ENCODE measurements at regions not wholly inside any gene's neighbourhood (a gene's known extent, or its start where the extent isn't known, plus 50 kb on each side); places are given as distances from the start of the nearest gene placed in this dataset.

- TF ChIP-seq, protein P1, sequence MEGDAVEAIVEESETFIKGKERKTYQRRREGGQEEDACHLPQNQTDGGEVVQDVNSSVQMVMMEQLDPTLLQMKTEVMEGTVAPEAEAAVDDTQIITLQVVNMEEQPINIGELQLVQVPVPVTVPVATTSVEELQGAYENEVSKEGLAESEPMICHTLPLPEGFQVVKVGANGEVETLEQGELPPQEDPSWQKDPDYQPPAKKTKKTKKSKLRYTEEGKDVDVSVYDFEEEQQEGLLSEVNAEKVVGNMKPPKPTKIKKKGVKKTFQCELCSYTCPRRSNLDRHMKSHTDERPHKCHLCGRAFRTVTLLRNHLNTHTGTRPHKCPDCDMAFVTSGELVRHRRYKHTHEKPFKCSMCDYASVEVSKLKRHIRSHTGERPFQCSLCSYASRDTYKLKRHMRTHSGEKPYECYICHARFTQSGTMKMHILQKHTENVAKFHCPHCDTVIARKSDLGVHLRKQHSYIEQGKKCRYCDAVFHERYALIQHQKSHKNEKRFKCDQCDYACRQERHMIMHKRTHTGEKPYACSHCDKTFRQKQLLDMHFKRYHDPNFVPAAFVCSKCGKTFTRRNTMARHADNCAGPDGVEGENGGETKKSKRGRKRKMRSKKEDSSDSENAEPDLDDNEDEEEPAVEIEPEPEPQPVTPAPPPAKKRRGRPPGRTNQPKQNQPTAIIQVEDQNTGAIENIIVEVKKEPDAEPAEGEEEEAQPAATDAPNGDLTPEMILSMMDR (IDR thresholded peaks at IDR 0.05): no peak
- no peak for TF ChIP-seq POLR2A (IDR thresholded peaks at IDR 0.05)
Observed at GRCh38 chr16:7912132-7912531, 579.5 kb downstream of the RBFOX1 start.

All from vagina (tissue), 2 donors.